HEK293T (cell line): ENCODE measurements at regions not wholly inside any gene's neighbourhood (a gene's known extent, or its start where the extent isn't known, plus 50 kb on each side); places are given as distances from the start of the nearest gene placed in this dataset.
"Not testable (repeated sequence)": the region's sequence is repeated elsewhere in the genome, so short reads cannot be mapped to it uniquely, and the experiment has no call there.

Experiments used
- CTCF ChIA-PET: fragments of 350-600 bp; formaldehyde crosslinking; extraction: SDS; loops from one replicate; lab custom pipeline; 2021; ENCODE audit warnings: antibody characterized with exemption, inconsistent platforms; lab: Yijun Ruan, JAX
- POLR2A ChIA-PET: fragments of 350-600 bp; formaldehyde crosslinking; extraction: SDS; loops from one replicate; lab custom pipeline; 2020; ENCODE audit warnings: antibody characterized with exemption, inconsistent platforms; lab: Yijun Ruan, JAX
- DNase-seq: peaks from one replicate; pipeline ENCODE4 v3.0.0; 2012; ENCODE audit warnings: mixed read lengths; ENCODE audit errors: extremely low spot score
- ARNT ChIP-seq: fragments of 450-650 bp; IDR thresholded peaks from 2 replicates; pipeline ENCODE4 v1.6.1; 2017; ENCODE audit warnings: mild to moderate bottlenecking
- BHLHE40 ChIP-seq: fragments of 450-650 bp; IDR thresholded peaks from 2 replicates; pipeline ENCODE4 v1.6.1; 2016; ENCODE audit warnings: mild to moderate bottlenecking, moderate library complexity, borderline replicate concordance
- CTBP1 ChIP-seq: fragments of 450-650 bp; IDR thresholded peaks from 2 replicates; pipeline ENCODE4 v1.6.1; 2016; ENCODE audit warnings: borderline replicate concordance
- ELF4 ChIP-seq: fragments of 450-650 bp; IDR thresholded peaks from 2 replicates; pipeline ENCODE4 v1.6.1; 2017; ENCODE audit warnings: antibody characterized with exemption
- FOXA1 ChIP-seq: fragments of 450-650 bp; IDR thresholded peaks from 2 replicates; pipeline ENCODE4 v1.6.1; 2016; ENCODE audit warnings: mild to moderate bottlenecking
- FOXK2 ChIP-seq: fragments of 450-650 bp; IDR thresholded peaks from 2 replicates; pipeline ENCODE4 v1.6.1; 2016; ENCODE audit warnings: mild to moderate bottlenecking
- FOXM1 ChIP-seq: fragments of 450-650 bp; IDR thresholded peaks from 2 replicates; pipeline ENCODE4 v1.6.1; 2017; ENCODE audit warnings: mild to moderate bottlenecking, borderline replicate concordance
- HDGF ChIP-seq: fragments of 450-650 bp; IDR thresholded peaks from 2 replicates; pipeline ENCODE4 v1.6.1; 2017; ENCODE audit warnings: antibody characterized with exemption, borderline replicate concordance
- L3MBTL2 ChIP-seq: fragments of 450-650 bp; conservative IDR thresholded peaks from 2 replicates; pipeline ENCODE4 v1.6.1; 2016; ENCODE audit warnings: mild to moderate bottlenecking
- LEF1 ChIP-seq: fragments of 450-650 bp; IDR thresholded peaks from 2 replicates; pipeline ENCODE4 v1.6.1; 2017; ENCODE audit warnings: mild to moderate bottlenecking, borderline replicate concordance
- NFRKB ChIP-seq: fragments of 450-650 bp; IDR thresholded peaks from 2 replicates; pipeline ENCODE4 v1.6.1; 2016; ENCODE audit warnings: mild to moderate bottlenecking, moderate library complexity
- PKNOX1 ChIP-seq: fragments of 450-650 bp; IDR thresholded peaks from 2 replicates; pipeline ENCODE4 v1.6.1; 2016
- SP1 ChIP-seq: fragments of 450-650 bp; IDR thresholded peaks from 2 replicates; pipeline ENCODE4 v1.6.1; 2017
- SUZ12 ChIP-seq: fragments of 450-650 bp; IDR thresholded peaks from 2 replicates; pipeline ENCODE4 v1.6.1; 2016; ENCODE audit warnings: mild to moderate bottlenecking
- TARDBP ChIP-seq: fragments of 450-650 bp; IDR thresholded peaks from 2 replicates; pipeline ENCODE4 v1.6.1; 2016
- ZNF384 ChIP-seq: fragments of 450-650 bp; IDR thresholded peaks from 2 replicates; pipeline ENCODE4 v1.6.1; 2016

GRCh38 chr12:88367231-88367630, 213.0 kb downstream of the KITLG start:
- POLR2A ChIA-PET, result no interaction called here
- DNase-seq, result no peak
- no peak for TF ChIP-seq FOXA1
- TF ChIP-seq FOXK2, result no peak
- TF ChIP-seq ELF4, result no peak
- no peak for TF ChIP-seq ARNT
- no peak for TF ChIP-seq CTBP1
- no peak for TF ChIP-seq BHLHE40
- no peak for TF ChIP-seq HDGF
- TF ChIP-seq LEF1, result no peak
- no peak for TF ChIP-seq FOXM1
- TF ChIP-seq TARDBP, result no peak
- TF ChIP-seq L3MBTL2, result no peak
- TF ChIP-seq SUZ12, result no peak
- TF ChIP-seq NFRKB, result no peak
- no peak for TF ChIP-seq ZNF384
- TF ChIP-seq SP1, result no peak
- TF ChIP-seq PKNOX1, result no peak
- CTCF ChIA-PET, result no interaction called here

GRCh38 chr12:88368077-88368476, 212.2 kb downstream of the KITLG start:
- CTCF ChIA-PET, DNase-seq: not testable (repeated sequence)

GRCh38 chr12:88371416-88372183, 208.7 kb downstream of the KITLG start:
- CTCF ChIA-PET, result no interaction called here
- POLR2A ChIA-PET, result no interaction called here

More at GRCh38 chr12:88368077-88368476, 212.2 kb downstream of the KITLG start:
- POLR2A ChIA-PET, result not testable (repeated sequence)

GRCh38 chr12:88375306-88376305, 204.7 kb downstream of the KITLG start:
- TF ChIP-seq SP1 (no peak), FOXA1 (no peak), ARNT (no peak), L3MBTL2 (no peak), TARDBP (no peak), PKNOX1 (no peak), NFRKB (no peak)
- ChIA-PET CTCF (no interaction called here), POLR2A (no interaction called here)
- no peak for DNase-seq

More at GRCh38 chr12:88371416-88372183, 208.7 kb downstream of the KITLG start:
- TF ChIP-seq TARDBP, result no peak
- TF ChIP-seq ELF4, result no peak
- TF ChIP-seq ZNF384, result no peak
- TF ChIP-seq PKNOX1, result no peak
- TF ChIP-seq FOXM1, result no peak
- no peak for TF ChIP-seq NFRKB
- TF ChIP-seq SUZ12, result no peak
- TF ChIP-seq FOXA1, result no peak
- TF ChIP-seq LEF1, result no peak
- no peak for TF ChIP-seq BHLHE40
- DNase-seq, result no peak

GRCh38 chr12:88377973-88378372, 202.3 kb downstream of the KITLG start:
- ChIA-PET CTCF (interaction anchor here (0.6 kb wide), 1 partner anchor 15 kb away, joined by 3 read pairs; no protein-coding TSS in a partner anchor), POLR2A (no interaction called here)
- no peak for DNase-seq
- no peak for TF ChIP-seq FOXM1
- TF ChIP-seq ELF4, result no peak
- no peak for TF ChIP-seq SP1
- no peak for TF ChIP-seq ZNF384
- TF ChIP-seq LEF1, result no peak
- TF ChIP-seq L3MBTL2, result no peak
- TF ChIP-seq SUZ12, result no peak
- TF ChIP-seq FOXK2, result no peak
- no peak for TF ChIP-seq HDGF
- no peak for TF ChIP-seq ARNT
- TF ChIP-seq PKNOX1, result no peak
- no peak for TF ChIP-seq CTBP1
- no peak for TF ChIP-seq FOXA1
- TF ChIP-seq TARDBP, result no peak
- no peak for TF ChIP-seq NFRKB
- TF ChIP-seq BHLHE40, result no peak

GRCh38 chr12:88381466-88381865, 198.8 kb downstream of the KITLG start:
- POLR2A ChIA-PET, result no interaction called here
- TF ChIP-seq FOXK2 (no peak), NFRKB (no peak), TARDBP (no peak), HDGF (no peak), PKNOX1 (no peak), BHLHE40 (no peak), FOXA1 (no peak), LEF1 (no peak), ELF4 (no peak)
- CTCF ChIA-PET, result no interaction called here
- DNase-seq, result no peak
